Sigmoid colon (tissue), 6 donors: ENCODE measurements at regions not wholly inside any gene's neighbourhood (a gene's known extent, or its start where the extent isn't known, plus 50 kb on each side); places are given as distances from the start of the nearest gene placed in this dataset.
A peak's percentile ranks its signal among the peaks of the same experiment; 100 is the strongest.

Experiments
- DNase-seq: peaks from one replicate; pipeline ENCODE4 v3.0.0-alpha.2; 2019
- H3K27ac ChIP-seq, 4 donors: fragments of 200-600 bp; sonication (generic); one replicate each; pipeline ENCODE4 v1.5.1; 2016 to 2019; ENCODE audit warnings: mild to moderate bottlenecking in 1 of 4
- H3K27me3 ChIP-seq, 3 donors: fragments of 200-600 bp; sonication (generic); one replicate each; pipeline ENCODE4 v1.5.1; 2019; ENCODE audit warnings: mild to moderate bottlenecking in 1 of 3
- H3K36me3 ChIP-seq, 4 donors: fragments of 200-600 bp; sonication (generic); one replicate each; pipeline ENCODE4 v1.5.1; 2016 to 2019
- H3K4me1 ChIP-seq, 4 donors: fragments of 200-600 bp; sonication (generic); one replicate each; pipeline ENCODE4 v1.5.1; 2017 to 2019
- H3K4me3 ChIP-seq, 4 donors: fragments of 200-600 bp; sonication (generic); one replicate each; pipeline ENCODE4 v1.5.1; 2017 to 2019; ENCODE audit warnings: mild to moderate bottlenecking in 2 of 4, moderate library complexity in 1 of 4
- H3K9me3 ChIP-seq, 4 donors: fragments of 200-600 bp in 3 of 4; sonication (generic) in 3 of 4; one replicate each; pipeline versions ENCODE4 v1.5.1 to v1.6.1; 2013 to 2019
- EP300 ChIP-seq, 4 donors: sonication (generic); formaldehyde crosslinking; IDR thresholded peaks; one replicate each; pipeline ENCODE4 v1.6.1; 2017; ENCODE audit warnings: antibody characterized with exemption in 4 of 4
- POLR2A ChIP-seq, 2 donors: fragments of 450-650 bp; IDR thresholded peaks; one replicate each; pipeline ENCODE4 v1.6.1; 2016; ENCODE audit warnings: antibody characterized with exemption in 2 of 2, mild to moderate bottlenecking in 2 of 2, moderate library complexity in 2 of 2
- POLR2AphosphoS5 ChIP-seq, 4 donors: sonication (generic); formaldehyde crosslinking; IDR thresholded peaks; one replicate each; pipeline ENCODE4 v1.6.1; 2017; ENCODE audit warnings: antibody characterized with exemption in 4 of 4
- WGBS, 2 donors: extraction: QIAGEN DNeasy Blood & Tissue Kit; methylation state at CpG; one replicate each; pipeline ENCODE4 v1.1.7; 2013; 5-methylcytosine and 5-hydroxymethylcytosine counted together
- intact Hi-C: fragments of 100-400 bp; cut with DNase I; formaldehyde crosslinking; loops from one replicate; pipeline ENCODE4 v1.15.1; 2023
- TF ChIP-seq, protein P1 (sequence below), 4 experiments: fragments of 450-650 bp in 3 of 4; fragments of 200-600 bp in 1 of 4; IDR thresholded peaks; one replicate each; pipeline ENCODE4 v1.5.1; 2016 to 2019; ENCODE audit warnings: antibody characterized with exemption in 4 of 4, mild to moderate bottlenecking in 3 of 4, moderate library complexity in 2 of 4
- donor health status: healthy with polysubstance abuse.
- donor health status: healthy.

DNA sequence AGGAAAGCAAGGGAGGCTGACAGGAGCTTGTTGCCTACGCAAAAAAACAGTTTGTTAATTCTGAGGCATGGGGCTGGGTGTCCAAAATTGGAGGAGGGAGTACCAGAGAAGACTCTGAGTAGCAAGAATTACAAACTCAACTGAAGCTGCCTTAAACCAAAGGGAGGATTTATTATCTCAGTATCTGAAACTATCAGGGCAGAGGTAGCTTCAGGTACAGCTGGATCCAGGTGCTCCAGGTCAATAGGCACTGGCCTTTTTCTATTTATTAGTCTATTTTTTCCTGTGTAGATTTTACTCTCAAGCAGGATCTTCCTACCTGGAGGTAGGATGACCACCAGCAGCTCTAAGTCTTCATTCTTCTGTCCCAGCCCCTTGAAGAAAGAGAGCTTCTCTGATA lies 135.3 kb upstream of the NCOR2 start:
- 89 to 98% methylated on average over 1 of the region's 1 CpG for WGBS, 2 donors
- TF ChIP-seq POLR2AphosphoS5 (IDR thresholded peaks at IDR 0.05) (no peak), POLR2A (IDR thresholded peaks at IDR 0.05) (no peak)
- TF ChIP-seq, protein P1, sequence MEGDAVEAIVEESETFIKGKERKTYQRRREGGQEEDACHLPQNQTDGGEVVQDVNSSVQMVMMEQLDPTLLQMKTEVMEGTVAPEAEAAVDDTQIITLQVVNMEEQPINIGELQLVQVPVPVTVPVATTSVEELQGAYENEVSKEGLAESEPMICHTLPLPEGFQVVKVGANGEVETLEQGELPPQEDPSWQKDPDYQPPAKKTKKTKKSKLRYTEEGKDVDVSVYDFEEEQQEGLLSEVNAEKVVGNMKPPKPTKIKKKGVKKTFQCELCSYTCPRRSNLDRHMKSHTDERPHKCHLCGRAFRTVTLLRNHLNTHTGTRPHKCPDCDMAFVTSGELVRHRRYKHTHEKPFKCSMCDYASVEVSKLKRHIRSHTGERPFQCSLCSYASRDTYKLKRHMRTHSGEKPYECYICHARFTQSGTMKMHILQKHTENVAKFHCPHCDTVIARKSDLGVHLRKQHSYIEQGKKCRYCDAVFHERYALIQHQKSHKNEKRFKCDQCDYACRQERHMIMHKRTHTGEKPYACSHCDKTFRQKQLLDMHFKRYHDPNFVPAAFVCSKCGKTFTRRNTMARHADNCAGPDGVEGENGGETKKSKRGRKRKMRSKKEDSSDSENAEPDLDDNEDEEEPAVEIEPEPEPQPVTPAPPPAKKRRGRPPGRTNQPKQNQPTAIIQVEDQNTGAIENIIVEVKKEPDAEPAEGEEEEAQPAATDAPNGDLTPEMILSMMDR (IDR thresholded peaks at IDR 0.05): no peak
- no peaks in the 10 kb centered on the region for H3K36me3 ChIP-seq
- H3K4me1 ChIP-seq: peaks cover 0 to 16% (median 15%) of the 10 kb centered on the region in 4 donors
- peaks cover 0 to 4% (median 0%) of the 10 kb centered on the region in 4 donors for H3K9me3 ChIP-seq
- no peak overlapping the region for H3K4me3 ChIP-seq
- H3K27me3 ChIP-seq: no peaks in the 10 kb centered on the region
- H3K27ac ChIP-seq: no peak overlapping the region
- no peak for DNase-seq
- intact Hi-C loops: no loop called here

DNA sequence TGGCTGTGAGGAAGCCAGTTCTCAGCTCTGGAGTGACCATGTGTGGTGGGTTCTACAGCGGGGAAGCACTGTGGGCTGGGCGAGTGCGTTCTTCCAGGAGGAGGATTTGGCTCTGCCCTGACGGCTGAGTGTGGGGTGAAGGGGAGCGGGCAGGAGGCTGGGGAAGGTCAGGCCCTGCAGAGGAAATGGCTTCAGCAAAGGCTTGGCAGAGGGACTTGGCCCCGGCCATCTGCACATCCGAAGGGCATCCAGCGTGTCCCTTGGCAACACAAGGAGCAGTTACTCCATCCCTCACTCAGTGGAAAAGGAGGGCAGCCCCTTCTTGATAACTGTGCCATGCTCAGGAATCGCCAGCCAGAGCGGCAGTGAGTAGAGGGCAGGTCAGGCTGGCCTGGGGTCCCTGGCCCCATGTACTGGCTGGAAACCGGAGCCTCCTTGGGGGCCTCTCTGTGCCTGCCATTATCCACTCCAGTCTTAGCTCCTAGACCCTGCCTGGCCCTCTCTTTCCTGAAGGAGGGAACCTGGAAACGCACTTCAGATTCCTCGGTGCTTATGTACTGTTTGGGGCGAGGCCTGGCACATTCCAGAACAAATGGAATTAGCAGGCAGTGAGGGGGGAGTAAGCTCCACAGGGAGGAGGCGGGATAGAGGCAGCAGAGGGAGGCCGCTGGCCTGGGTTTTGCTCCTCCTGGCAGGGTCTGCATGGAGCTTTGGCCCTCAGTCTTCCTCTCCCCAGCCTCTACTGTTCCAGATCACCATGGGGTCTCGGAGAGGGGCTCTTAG lies 133.6 kb upstream of the NCOR2 start:
- Histone ChIP-seq H3K27ac (peak overlapping the region; percentile 58 to 79 (median 64)), H3K27me3 (no peaks in the 10 kb centered on the region), H3K9me3 (no peaks in the 10 kb centered on the region), H3K4me1 (peaks cover 0 to 22% (median 15%) of the 10 kb centered on the region in 4 donors), H3K36me3 (no peaks in the 10 kb centered on the region), H3K4me3 (no peak overlapping the region)
- WGBS, 2 donors: 71 to 75% methylated on average over 17 of the region's 17 CpGs
- TF ChIP-seq, protein P1 (IDR thresholded peaks at IDR 0.05): no peak
- no peak for TF ChIP-seq EP300 (IDR thresholded peaks at IDR 0.05)
- no peak for DNase-seq
- intact Hi-C loops: no loop called here

DNA sequence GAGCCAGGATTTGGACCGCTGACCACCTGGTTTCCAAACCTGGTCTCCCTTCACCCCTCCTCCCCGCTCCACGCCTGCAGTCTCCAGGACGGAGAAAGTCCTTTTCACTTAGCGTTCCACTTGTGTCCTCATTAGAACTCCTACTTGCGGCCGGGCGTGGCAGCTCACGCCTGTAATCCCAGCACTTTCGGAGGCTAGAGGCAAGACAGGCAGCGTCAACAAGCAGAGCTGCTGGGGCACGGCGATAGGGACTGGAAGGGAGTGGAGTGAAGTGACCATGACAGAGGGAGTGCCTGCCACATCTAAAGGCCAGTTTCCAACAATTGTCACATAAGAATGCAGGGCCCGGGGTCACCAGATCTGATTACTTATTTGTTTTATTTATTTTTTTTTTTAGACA lies 132.5 kb upstream of the NCOR2 start:
- no peak for DNase-seq

DNA sequence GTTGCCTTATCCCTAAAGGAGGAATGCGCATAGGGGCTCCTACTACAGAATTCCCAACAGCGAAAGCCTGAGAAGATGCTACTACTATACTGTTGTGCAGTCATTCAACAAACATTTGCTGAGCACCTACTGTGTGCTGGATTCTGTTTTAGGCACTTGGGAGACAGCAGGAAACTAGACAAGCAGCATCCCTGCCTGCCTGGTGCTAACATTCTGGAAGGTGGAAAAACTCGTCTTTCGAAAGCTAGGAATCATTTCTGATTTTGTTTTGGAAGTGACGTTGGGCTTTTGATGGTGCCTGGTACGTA lies 131.5 kb upstream of the NCOR2 start:
- TF ChIP-seq EP300 (IDR thresholded peaks at IDR 0.05): no peak
- TF ChIP-seq, protein P1 (IDR thresholded peaks at IDR 0.05): no peak
- TF ChIP-seq POLR2A (IDR thresholded peaks at IDR 0.05): no peak
- TF ChIP-seq POLR2AphosphoS5 (IDR thresholded peaks at IDR 0.05): no peak
- H3K9me3 ChIP-seq: no peaks in the 10 kb centered on the region
- DNase-seq: no peak
- H3K36me3 ChIP-seq: no peaks in the 10 kb centered on the region
- no peak overlapping the region for H3K4me3 ChIP-seq
- H3K27me3 ChIP-seq: no peaks in the 10 kb centered on the region
- peaks cover 0 to 22% (median 15%) of the 10 kb centered on the region in 4 donors for H3K4me1 ChIP-seq
- WGBS, 2 donors: 76 to 93% methylated on average over 6 of the region's 6 CpGs
- intact Hi-C loops: no loop called here
- H3K27ac ChIP-seq: peak overlapping the region in 2 of 4 donors; percentile 33 to 35

More for the DNA sequence above, 132.5 kb upstream of the NCOR2 start:
- Histone ChIP-seq H3K4me1 (peaks cover 0 to 22% (median 15%) of the 10 kb centered on the region in 4 donors), H3K4me3 (no peak overlapping the region), H3K9me3 (no peaks in the 10 kb centered on the region), H3K36me3 (no peaks in the 10 kb centered on the region), H3K27ac (peak overlapping the region in 1 of 4 donors; percentile 79), H3K27me3 (no peaks in the 10 kb centered on the region)
- WGBS, 2 donors: 27 to 76% methylated on average over 14 of the region's 14 CpGs
- TF ChIP-seq POLR2AphosphoS5 (IDR thresholded peaks at IDR 0.05) (no peak), EP300 (IDR thresholded peaks at IDR 0.05) (no peak)
- TF ChIP-seq, protein P1 (IDR thresholded peaks at IDR 0.05): no peak
- intact Hi-C loops: no loop called here
